Left ventricle myocardium inferior (tissue), 1 donor: ENCODE measurements at regions not wholly inside any gene's neighbourhood (a gene's known extent, or its start where the extent isn't known, plus 50 kb on each side); places are given as distances from the start of the nearest gene placed in this dataset.

Experiments used
- DNase-seq: peaks from one replicate; pipeline ENCODE4 v3.0.0-alpha.2; 2020
- H3K27ac ChIP-seq: fragments of 200-600 bp; replicated peaks from 2 replicates; pipeline ENCODE4 v1.8.0; 2021
- H3K27me3 ChIP-seq: fragments of 200-600 bp; 2 replicates; pipeline ENCODE4 v1.8.0; 2021; ENCODE audit warnings: low read depth
- H3K36me3 ChIP-seq: fragments of 200-600 bp; 2 replicates; pipeline ENCODE4 v1.8.0; 2021
- H3K4me1 ChIP-seq: fragments of 200-600 bp; 2 replicates; pipeline ENCODE4 v1.8.0; 2021
- H3K4me3 ChIP-seq: fragments of 200-600 bp; 2 replicates; pipeline ENCODE4 v1.8.0; 2021; ENCODE audit warnings: mild to moderate bottlenecking, moderate library complexity
- H3K9me3 ChIP-seq: fragments of 200-600 bp; replicated peaks from 2 replicates; pipeline ENCODE4 v1.8.0; 2021
- intact Hi-C: fragments of 100-400 bp; cut with micrococcal nuclease; formaldehyde crosslinking; loops from one replicate; pipeline ENCODE4 v1.11.0; 2022
- TF ChIP-seq, protein P1 (sequence below): fragments of 200-600 bp; IDR thresholded peaks from 2 replicates; pipeline ENCODE4 v1.8.0; 2021; ENCODE audit warnings: antibody characterized with exemption, mild to moderate bottlenecking, borderline replicate concordance
- donor health status: DM: no; HTN: yes; CAD: no; lungs with severe emphysema.

DNA sequence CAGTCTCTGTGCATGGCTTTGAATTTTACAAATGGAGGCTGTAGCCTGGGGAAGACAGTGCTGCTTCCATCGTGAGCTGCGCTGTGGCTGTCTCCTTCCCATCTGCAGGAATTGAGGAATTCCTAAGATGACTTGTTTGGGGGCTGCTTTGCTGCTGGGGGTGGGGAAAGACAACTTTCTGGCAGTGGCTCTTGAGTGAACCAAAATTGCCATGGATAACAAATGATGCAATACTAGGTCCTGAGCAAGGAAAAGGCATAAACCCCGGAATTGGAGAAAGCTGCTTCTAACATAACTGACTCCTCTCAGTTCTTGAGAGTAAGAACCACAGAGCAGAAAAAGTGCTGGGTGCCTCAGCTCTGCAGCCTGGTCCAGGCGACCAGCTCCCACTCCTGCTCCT, 245.0 kb upstream of the RPL38 start:
- Histone ChIP-seq H3K4me1 (no peaks in the 10 kb centered on the region), H3K9me3 (peaks cover 6% of the 10 kb centered on the region), H3K4me3 (no peak overlapping the region), H3K27ac (no peak overlapping the region), H3K36me3 (no peaks in the 10 kb centered on the region), H3K27me3 (peaks cover 15% of the 10 kb centered on the region)
- DNase-seq: no peak
- TF ChIP-seq, protein P1, sequence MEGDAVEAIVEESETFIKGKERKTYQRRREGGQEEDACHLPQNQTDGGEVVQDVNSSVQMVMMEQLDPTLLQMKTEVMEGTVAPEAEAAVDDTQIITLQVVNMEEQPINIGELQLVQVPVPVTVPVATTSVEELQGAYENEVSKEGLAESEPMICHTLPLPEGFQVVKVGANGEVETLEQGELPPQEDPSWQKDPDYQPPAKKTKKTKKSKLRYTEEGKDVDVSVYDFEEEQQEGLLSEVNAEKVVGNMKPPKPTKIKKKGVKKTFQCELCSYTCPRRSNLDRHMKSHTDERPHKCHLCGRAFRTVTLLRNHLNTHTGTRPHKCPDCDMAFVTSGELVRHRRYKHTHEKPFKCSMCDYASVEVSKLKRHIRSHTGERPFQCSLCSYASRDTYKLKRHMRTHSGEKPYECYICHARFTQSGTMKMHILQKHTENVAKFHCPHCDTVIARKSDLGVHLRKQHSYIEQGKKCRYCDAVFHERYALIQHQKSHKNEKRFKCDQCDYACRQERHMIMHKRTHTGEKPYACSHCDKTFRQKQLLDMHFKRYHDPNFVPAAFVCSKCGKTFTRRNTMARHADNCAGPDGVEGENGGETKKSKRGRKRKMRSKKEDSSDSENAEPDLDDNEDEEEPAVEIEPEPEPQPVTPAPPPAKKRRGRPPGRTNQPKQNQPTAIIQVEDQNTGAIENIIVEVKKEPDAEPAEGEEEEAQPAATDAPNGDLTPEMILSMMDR: no peak
- intact Hi-C loops: no loop called here

DNA sequence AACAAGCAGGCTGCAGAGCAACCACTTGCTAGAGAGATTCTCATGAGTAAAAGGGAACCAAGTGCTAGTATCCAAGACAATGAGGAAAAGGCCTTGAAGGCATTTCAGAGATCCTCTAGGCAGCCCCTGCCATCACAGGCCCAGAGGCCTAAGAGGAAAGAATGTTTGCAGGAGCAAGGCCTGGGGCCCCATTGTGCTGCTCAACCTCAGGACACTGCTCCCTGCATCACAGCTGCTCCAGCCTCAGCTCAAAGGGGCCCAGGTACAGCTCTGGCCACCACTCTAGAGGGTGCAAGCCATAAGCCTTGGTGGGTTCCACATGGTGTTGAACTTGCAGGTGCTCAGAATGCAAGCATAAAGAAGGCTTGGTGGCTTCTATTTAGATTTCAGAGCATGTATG, 243.0 kb upstream of the RPL38 start:
- Histone ChIP-seq H3K4me1 (no peaks in the 10 kb centered on the region), H3K27me3 (peaks cover 15% of the 10 kb centered on the region), H3K9me3 (peaks cover 22% of the 10 kb centered on the region), H3K36me3 (no peaks in the 10 kb centered on the region), H3K27ac (no peak overlapping the region), H3K4me3 (no peak overlapping the region)
- intact Hi-C loops: no loop called here
- TF ChIP-seq, protein P1: no peak
- no peak for DNase-seq

DNA sequence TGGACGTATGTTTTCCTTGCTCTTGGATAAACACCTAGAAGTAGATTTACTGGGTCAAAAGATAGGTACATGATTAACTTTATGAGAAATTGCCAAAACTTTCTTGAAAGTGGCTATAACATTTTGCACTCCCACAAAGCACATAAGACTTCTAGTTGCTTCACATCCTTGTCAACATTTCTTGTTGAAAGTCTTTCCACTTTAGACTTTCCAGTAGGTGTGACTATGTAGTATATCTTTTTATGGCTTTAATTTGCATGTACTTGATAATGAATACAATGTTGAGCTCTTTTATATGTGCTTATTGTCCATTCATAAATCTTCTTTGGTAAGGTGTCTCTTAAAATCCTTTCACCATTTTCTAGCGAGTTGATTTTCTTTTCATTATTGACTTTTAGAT, 241.2 kb upstream of the RPL38 start:
- no peak for DNase-seq
- H3K4me1 ChIP-seq: peaks cover 2% of the 10 kb centered on the region
- H3K9me3 ChIP-seq: peaks cover 29% of the 10 kb centered on the region
- H3K27me3 ChIP-seq: peaks cover 32% of the 10 kb centered on the region
- TF ChIP-seq, protein P1: no peak
- no peak overlapping the region for H3K27ac ChIP-seq
- H3K4me3 ChIP-seq: no peak overlapping the region
- H3K36me3 ChIP-seq: no peaks in the 10 kb centered on the region
- intact Hi-C loops: no loop called here

DNA sequence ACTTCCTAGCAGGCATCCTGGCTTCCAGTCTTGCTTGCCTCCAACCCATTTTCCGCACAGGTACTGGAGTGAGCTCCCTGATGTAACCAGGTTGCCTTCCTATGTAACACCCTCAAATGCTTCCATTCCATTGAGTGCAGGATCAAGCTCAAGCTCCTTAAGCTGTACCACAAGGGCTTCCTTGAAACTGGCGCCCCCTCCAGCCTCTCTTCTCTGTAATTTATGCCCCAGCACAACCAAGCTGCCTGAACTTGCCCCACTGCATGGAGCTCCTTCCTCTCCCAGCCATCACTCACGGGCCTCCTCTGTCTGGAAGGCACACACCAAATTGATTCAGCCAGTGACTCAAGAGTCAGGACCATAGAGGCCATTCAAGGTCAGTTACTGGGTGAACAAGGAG, 234.8 kb upstream of the RPL38 start:
- H3K27me3 ChIP-seq: peaks cover 85% of the 10 kb centered on the region
- intact Hi-C loops: no loop called here
- H3K27ac ChIP-seq: no peak overlapping the region
- H3K9me3 ChIP-seq: peaks cover 24% of the 10 kb centered on the region
- DNase-seq: no peak
- TF ChIP-seq, protein P1: no peak
- H3K4me3 ChIP-seq: no peak overlapping the region
- peaks cover 8% of the 10 kb centered on the region for H3K4me1 ChIP-seq
- H3K36me3 ChIP-seq: no peaks in the 10 kb centered on the region

DNA sequence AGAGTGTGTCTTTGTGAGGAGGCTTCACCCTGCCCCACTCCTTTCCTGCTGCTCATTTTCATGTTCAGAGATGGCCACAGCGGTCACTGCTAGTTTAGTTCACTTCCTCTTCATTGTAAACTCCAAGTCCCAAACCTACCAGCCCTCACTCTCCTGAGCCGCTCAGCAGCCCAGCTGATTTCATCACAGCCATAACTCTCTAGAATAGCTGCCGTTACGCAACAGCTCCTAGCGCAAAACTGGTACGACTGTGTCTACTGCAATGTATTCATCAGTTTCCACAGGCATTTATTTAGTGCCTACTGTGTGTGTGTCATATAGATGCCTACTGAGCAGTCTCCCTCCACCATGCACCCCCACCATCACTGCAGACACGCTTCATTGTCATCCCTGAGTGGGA, 233.5 kb upstream of the RPL38 start:
- TF ChIP-seq, protein P1: no peak
- H3K27me3 ChIP-seq: peaks cover 92% of the 10 kb centered on the region
- no peak for DNase-seq
- no peak overlapping the region for H3K4me3 ChIP-seq
- peaks cover 12% of the 10 kb centered on the region for H3K9me3 ChIP-seq
- peaks cover 8% of the 10 kb centered on the region for H3K4me1 ChIP-seq
- H3K27ac ChIP-seq: no peak overlapping the region
- H3K36me3 ChIP-seq: no peaks in the 10 kb centered on the region
- intact Hi-C loops: no loop called here

DNA sequence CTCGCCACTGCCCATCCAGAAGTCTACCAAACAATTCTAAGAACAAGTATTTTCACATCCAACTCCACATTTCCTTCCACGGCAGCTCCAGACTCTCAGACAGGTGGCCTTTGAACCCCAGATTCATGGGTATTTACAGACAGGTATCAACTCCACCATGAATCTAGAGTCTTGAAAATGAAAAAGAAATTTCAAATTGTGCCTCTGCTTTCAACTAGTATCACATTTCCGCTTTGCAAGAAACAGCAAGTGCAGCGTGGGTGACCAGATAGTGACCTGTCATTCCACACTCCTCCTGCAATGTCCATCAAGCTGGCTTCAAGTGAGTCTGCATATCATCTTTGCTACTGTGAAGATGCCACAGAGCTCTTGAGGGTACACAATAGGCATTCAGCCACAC, 232.4 kb upstream of the RPL38 start:
- Histone ChIP-seq H3K9me3 (peaks cover under 1% of the 10 kb centered on the region), H3K4me1 (peaks cover 8% of the 10 kb centered on the region), H3K27me3 (peaks cover 87% of the 10 kb centered on the region), H3K27ac (no peak overlapping the region), H3K36me3 (no peaks in the 10 kb centered on the region), H3K4me3 (no peak overlapping the region)
- intact Hi-C loops: no loop called here
- TF ChIP-seq, protein P1: no peak
- no peak for DNase-seq
